ENCODE measurements at regions not wholly inside any gene's neighbourhood (a gene's known extent, or its start where the extent isn't known, plus 50 kb on each side); places are given as distances from the start of the nearest gene placed in this dataset.

GRCh38 chr7:145168879-145169278, 333.0 kb upstream of the TPK1 start:
- TF ChIP-seq CTCF (IDR thresholded peaks at IDR 0.05) (no peak), POLR2A (IDR thresholded peaks at IDR 0.05) (no peak)
